ENCODE measurements at regions not wholly inside any gene's neighbourhood (a gene's known extent, or its start where the extent isn't known, plus 50 kb on each side); places are given as distances from the start of the nearest gene placed in this dataset.
"Not testable (repeated sequence)": the region's sequence is repeated elsewhere in the genome, so short reads cannot be mapped to it uniquely, and the experiment has no call there.

DNA sequence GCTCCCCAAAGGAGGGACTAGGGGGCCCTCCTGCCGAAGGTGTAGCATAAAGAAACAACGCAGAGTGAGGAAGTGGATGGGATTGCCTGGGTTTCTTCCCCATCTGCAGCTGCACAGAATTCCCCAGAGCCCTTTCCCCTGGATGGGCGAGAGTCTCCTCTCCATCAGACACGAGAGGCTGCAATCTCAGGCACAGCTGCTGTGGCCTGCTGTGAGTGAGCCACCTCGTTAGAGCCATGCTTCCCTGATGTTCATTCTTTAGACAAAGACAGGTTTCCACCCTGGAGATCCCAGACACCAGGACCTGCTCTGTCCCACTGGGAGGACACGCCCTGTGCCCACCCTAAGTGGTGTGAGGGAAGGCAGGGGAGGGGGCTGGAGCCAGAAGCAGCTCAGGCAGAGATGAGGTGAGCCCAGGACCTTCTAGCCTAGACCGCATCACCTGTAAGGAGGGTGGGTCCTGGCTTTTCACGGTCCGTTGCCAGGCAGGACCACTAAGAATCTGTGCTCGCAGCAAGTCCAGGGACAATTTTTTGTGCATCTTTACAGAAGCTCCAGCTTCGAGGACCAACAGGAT lies 268.6 kb upstream of the TCERG1L start:
- no peak for DNase-seq (ENCODE audit: low spot score)
- TF ChIP-seq CTCF (IDR thresholded peaks at IDR 0.05; ENCODE audit: extremely low read depth, missing control alignments): no peak

GRCh38 chr10:131580674-131581073 lies 269.2 kb upstream of the TCERG1L start:
- no peak for TF ChIP-seq CTCF (IDR thresholded peaks at IDR 0.05; ENCODE audit: extremely low read depth, missing control alignments)
- no peak for DNase-seq (ENCODE audit: low spot score)

DNA sequence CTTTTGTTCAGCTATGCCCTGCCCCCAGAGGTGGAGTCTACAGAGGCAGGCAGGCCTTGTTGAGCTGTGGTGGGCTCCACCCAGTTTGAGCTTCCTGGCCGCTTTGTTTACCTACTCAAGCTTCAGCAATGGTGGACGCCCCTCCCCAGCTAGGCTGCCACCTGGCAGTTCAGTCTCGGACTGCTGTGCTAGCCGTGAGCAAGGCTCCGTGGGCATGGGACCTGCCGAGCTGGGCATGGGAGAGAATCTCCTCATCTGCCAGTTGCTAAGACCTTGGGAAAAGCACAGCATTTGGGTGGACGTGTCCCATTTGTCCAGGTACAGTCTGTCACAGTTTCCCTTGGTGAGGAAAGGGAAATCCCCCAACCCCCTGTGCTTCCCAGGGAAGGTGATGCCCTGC lies 270.0 kb upstream of the TCERG1L start:
- not testable (repeated sequence) for DNase-seq (ENCODE audit: low spot score)

DNA sequence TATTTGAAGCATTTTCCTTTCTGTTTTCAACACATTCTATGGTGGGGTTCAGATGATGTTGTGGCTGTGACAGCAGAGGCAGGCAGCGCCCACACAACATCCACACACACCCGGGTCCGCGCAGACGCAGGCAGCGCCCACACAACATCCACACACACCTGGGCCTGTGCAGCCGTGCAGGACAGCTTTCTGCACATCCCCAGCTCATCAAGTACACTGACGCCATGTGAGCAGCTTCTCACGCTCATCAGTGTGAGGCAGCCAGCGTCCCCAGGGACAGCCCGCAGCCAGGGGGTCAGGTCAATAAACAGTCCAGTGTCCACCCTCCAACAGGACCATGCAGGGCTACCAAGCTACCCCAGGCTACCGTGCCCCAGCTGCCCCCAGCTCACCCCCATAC lies 272.8 kb upstream of the TCERG1L start:
- DNase-seq (ENCODE audit: low spot score): no peak
- TF ChIP-seq CTCF (IDR thresholded peaks at IDR 0.05; ENCODE audit: extremely low read depth, missing control alignments): no peak

DNA sequence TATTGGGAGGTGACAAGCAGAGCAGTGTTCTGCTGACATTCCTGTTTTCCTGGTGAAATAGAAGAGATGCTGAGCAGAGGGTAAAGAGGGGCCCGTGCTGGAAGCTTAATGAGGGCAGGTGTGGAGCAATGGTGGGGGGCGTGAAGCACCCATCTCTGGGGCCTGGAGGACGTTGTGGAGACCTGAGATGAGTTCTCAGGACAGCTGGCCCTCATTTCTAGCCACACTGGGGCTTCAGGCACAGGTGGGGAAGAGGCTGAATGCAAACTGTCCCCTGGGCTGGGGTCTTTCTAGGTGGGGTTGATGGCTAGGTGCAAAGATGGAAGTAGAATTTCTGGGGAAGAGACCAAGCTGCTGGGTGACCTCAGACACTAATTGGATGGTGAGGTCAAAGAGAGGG lies 274.2 kb upstream of the TCERG1L start:
- no peak for TF ChIP-seq CTCF (IDR thresholded peaks at IDR 0.05; ENCODE audit: extremely low read depth, missing control alignments)
- DNase-seq (ENCODE audit: low spot score): no peak

DNA sequence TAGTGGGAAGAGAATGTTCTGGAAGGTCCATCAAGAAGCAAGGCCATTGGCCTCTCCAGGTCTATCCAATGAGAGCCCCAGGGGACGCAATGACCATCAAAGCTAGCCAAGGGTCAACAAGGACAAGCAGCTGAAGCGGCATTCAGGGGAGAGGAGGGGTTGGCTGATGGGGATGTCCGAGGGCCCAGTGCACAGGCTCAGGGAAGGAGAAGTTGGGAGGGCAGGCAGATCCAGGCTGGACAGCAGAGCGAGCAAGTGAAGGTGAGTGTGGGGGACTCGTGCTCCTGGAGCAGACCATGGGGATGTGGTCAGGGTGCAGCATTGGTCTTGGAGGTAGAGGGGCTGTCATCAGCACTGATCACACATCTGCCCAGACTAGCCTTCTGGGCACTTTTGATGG lies 275.4 kb upstream of the TCERG1L start:
- no peak for DNase-seq (ENCODE audit: low spot score)
- TF ChIP-seq CTCF (IDR thresholded peaks at IDR 0.05; ENCODE audit: extremely low read depth, missing control alignments): no peak

- no peak for DNase-seq (ENCODE audit: low spot score)
- no peak for TF ChIP-seq CTCF (IDR thresholded peaks at IDR 0.05; ENCODE audit: extremely low read depth, missing control alignments)
Measured at GRCh38 chr10:131587976-131588680, 276.6 kb upstream of the TCERG1L start.

- TF ChIP-seq CTCF (IDR thresholded peaks at IDR 0.05; ENCODE audit: extremely low read depth, missing control alignments): no peak
- DNase-seq (ENCODE audit: low spot score): no peak
Measured at GRCh38 chr10:131588704-131589220, 277.2 kb upstream of the TCERG1L start.
